HG03439 (cell line): ENCODE measurements at regions not wholly inside any gene's neighbourhood (a gene's known extent, or its start where the extent isn't known, plus 50 kb on each side); places are given as distances from the start of the nearest gene placed in this dataset.

Experiments used
- ATAC-seq: cut with Tn5 transposase; IDR thresholded peaks from one replicate; pipeline ENCODE4 v1.9.1; 2021; ENCODE audit warnings: mild to moderate bottlenecking, moderate library complexity; ENCODE audit not compliant: unreplicated experiment

- no peak for ATAC-seq
Observed at GRCh38 chr2:242022550-242023290, 153.2 kb downstream of the RTP5 start.

GRCh38 chr2:242024751-242025355 is 155.3 kb downstream of the RTP5 start:
- ATAC-seq: no peak

- ATAC-seq: no peak
Observed at GRCh38 chr2:242027676-242028450, 158.3 kb downstream of the RTP5 start.

- no peak for ATAC-seq
Observed at GRCh38 chr2:242029422-242030225, 160.1 kb downstream of the RTP5 start.

DNA sequence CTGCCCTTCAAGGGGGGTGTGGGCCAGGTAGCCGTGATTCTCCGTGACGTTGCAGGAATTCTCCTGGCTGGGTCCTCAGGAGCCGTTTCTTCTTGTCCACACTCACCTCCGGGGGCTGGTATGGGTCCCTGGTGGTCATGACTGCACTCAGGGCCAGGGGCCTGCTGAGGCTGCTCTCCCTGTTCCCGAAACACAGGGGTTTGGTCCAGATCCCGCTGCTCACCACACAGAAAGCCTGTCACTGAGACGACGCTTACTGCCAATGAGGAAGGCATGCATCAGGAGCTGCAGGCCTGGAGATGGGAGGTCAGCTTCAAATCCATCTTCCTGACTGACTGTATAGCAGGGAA is 160.7 kb downstream of the RTP5 start:
- ATAC-seq: no peak

- no peak for ATAC-seq
Observed at GRCh38 chr2:242030858-242031257, 161.3 kb downstream of the RTP5 start.

GRCh38 chr2:242031481-242032019 is 162.0 kb downstream of the RTP5 start:
- no peak for ATAC-seq

GRCh38 chr2:242032780-242033656 is 163.5 kb downstream of the RTP5 start:
- ATAC-seq: no peak

DNA sequence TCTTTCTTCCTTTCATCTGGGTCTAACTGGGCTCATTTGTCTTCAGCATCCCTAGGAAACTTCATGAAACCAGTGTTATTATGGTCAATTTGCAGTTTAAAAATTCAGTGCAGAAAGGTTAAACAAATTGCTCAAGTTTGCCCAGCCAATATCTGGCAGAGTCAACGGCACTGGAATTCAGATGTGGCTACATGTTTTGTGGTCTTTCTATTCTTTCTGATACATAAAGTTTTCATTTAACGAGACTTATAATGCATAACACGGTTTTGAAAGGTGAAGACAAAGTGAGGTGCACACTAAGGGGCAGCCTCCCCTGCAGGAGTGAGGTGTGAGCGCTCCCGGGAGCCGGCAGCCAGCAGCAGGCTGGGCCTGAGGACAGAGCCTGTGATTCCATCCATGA is 164.6 kb downstream of the RTP5 start:
- ATAC-seq: no peak

GRCh38 chr2:242034996-242035814 is 165.7 kb downstream of the RTP5 start:
- no peak for ATAC-seq

GRCh38 chr2:242035858-242036652 is 166.5 kb downstream of the RTP5 start:
- no peak for ATAC-seq

DNA sequence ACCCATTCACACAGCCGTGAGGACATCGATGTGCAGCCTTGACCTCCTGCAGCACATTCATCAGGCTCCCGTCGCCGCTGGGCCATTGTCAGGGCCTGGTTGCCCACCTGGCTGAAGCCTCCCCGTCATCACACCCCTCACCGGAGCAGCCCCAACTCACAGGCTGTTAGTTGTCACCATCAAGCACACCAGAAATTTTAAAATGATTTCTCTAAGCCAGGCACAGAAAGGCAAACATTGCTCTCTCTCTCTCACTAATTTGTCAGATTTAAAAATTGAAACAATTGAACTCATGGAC is 167.1 kb downstream of the RTP5 start:
- no peak for ATAC-seq

- no peak for ATAC-seq
Observed at GRCh38 chr2:242038166-242038927, 168.8 kb downstream of the RTP5 start.

GRCh38 chr2:242038928-242039341 is 169.4 kb downstream of the RTP5 start:
- ATAC-seq: no peak

DNA sequence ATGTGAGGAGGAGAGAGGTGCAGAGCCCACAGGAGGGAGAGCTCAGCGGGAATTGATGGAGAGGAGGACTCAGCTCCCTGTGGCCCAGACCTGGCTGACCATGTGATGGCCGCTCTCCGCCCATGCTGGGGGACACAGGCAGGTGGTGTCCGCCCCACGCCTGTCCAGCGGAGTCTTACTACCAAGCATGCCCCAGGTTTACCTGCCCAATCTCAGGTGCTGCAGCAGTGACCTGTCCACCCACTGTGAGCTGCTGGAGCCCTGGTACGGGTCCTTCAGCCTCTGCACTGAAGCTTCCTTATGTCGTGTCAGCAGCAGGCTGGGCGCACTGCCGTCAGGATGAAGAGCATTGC is 170.8 kb downstream of the RTP5 start:
- ATAC-seq: no peak

DNA sequence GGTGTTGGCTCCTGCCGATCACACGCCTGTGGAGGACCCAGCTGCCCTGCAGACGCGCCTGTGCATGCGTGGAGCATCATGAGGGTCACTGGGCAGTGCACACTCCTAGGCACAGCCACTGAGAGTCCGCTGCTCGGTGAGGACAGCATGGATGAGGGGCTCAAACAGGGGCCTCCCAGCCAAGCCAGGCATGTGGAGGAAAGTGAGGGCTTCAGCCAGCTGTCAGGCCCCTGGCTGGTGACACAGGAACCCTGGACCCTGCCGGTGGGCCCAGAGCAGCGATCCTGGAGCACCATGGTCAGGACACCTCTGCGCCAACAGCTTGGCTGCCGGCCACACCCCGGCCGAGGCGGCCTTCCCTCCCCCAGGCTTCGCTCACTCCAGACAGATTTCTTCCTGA is 171.2 kb downstream of the RTP5 start:
- ATAC-seq: no peak

DNA sequence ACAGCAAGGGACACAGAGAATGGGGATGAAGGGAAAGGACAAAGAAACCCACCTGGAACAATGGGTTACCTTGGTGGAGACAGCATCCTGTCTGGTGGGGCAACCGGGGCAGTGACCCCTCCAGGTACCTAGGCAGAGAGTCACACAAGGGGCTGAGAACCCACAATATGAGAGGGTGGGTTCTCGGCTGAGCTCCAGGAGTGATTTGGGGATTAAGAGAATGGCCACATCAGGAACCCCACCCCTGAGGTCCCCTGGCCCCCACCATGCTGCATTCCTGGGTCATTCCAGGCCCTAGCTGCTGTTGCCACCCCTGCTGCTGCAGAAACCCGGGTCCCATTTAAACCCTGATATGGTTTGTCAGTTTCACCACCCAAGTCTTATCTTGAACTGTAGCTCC is 172.3 kb downstream of the RTP5 start:
- no peak for ATAC-seq
